OCI-LY1 (cell line): ENCODE measurements at regions not wholly inside any gene's neighbourhood (a gene's known extent, or its start where the extent isn't known, plus 50 kb on each side); places are given as distances from the start of the nearest gene placed in this dataset.

Source experiments
- CTCF ChIP-seq: fragments of 200-600 bp; sonication (generic), shearing (Covaris generic); IDR thresholded peaks from 2 replicates; pipeline ENCODE4 v1.5.1; 2017; ENCODE audit warnings: mild to moderate bottlenecking, antibody characterized with exemption, low read length, moderate library complexity, mixed read lengths
- EZH2 ChIP-seq: fragments of 200-600 bp; sonication (generic), shearing (Covaris generic); IDR thresholded peaks from 2 replicates; pipeline ENCODE4 v1.8.0; 2017; ENCODE audit warnings: borderline replicate concordance, mixed run types, mild to moderate bottlenecking, antibody characterized with exemption, low read length, moderate library complexity, mixed read lengths

- TF ChIP-seq CTCF (no peak), EZH2 (no peak)
Observed at GRCh38 chr16:65934443-65934842, 432.0 kb upstream of the CDH5 start.
